Lung (tissue), 11 donors: ENCODE measurements at regions not wholly inside any gene's neighbourhood (a gene's known extent, or its start where the extent isn't known, plus 50 kb on each side); places are given as distances from the start of the nearest gene placed in this dataset.
"Not testable (repeated sequence)": the region's sequence is repeated elsewhere in the genome, so short reads cannot be mapped to it uniquely, and the experiment has no call there.

Experiments used
- ATAC-seq: fragments of 200-7000 bp; cut with Tn5 transposase; one replicate; pipeline ENCODE4 v1.9.1; 2020; ENCODE audit warnings: moderate number of reproducible peaks; ENCODE audit not compliant: insufficient read depth, low FRiP score
- DNase-seq, 3 donors: peaks; one replicate each; pipeline ENCODE4 v3.0.0-alpha.2; 2013 to 2017
- H3K27ac ChIP-seq, 2 donors: one replicate each; pipeline ENCODE4 v1.5.1; 2013; ENCODE audit warnings: mild to moderate bottlenecking in 2 of 2, moderate library complexity in 2 of 2, control low read depth in 1 of 2, inconsistent platforms in 1 of 2, low read depth in 1 of 2, low read length in 1 of 2
- H3K27me3 ChIP-seq, 3 donors: one replicate each; pipeline ENCODE4 v1.5.1; 2013; ENCODE audit warnings: low read length in 2 of 3; ENCODE audit not compliant: control insufficient read depth in 3 of 3, insufficient read depth in 3 of 3
- H3K36me3 ChIP-seq, 4 donors: one replicate each; pipeline ENCODE4 v1.5.1; 2013; ENCODE audit warnings: low read length in 4 of 4, mild to moderate bottlenecking in 1 of 4, moderate library complexity in 1 of 4; ENCODE audit not compliant: control insufficient read depth in 4 of 4, insufficient read depth in 4 of 4
- H3K4me1 ChIP-seq, 5 donors: one replicate each; pipeline ENCODE4 v1.5.1; 2013; ENCODE audit warnings: low read length in 5 of 5, mild to moderate bottlenecking in 2 of 5, moderate library complexity in 1 of 5; ENCODE audit not compliant: control insufficient read depth in 5 of 5, insufficient read depth in 5 of 5
- H3K4me3 ChIP-seq: one replicate; pipeline ENCODE4 v1.5.1; 2013; ENCODE audit warnings: mild to moderate bottlenecking, control low read depth, moderate library complexity
- H3K9ac ChIP-seq, 2 donors: one replicate each; pipeline ENCODE4 v1.5.1; 2013; ENCODE audit warnings: low read length in 2 of 2, control low read depth in 1 of 2; ENCODE audit not compliant: insufficient read depth in 1 of 2
- H3K9me3 ChIP-seq, 4 donors: one replicate each; pipeline ENCODE4 v1.5.1; 2013; ENCODE audit warnings: low read length in 3 of 4, mild to moderate bottlenecking in 1 of 4, moderate library complexity in 1 of 4; ENCODE audit not compliant: control insufficient read depth in 4 of 4, insufficient read depth in 3 of 4
- CTCF ChIP-seq: IDR thresholded peaks from 2 replicates; pipeline ENCODE4 v1.5.1; 2012; ENCODE audit warnings: mild to moderate bottlenecking; ENCODE audit errors: control extremely low read depth, extremely low read depth
- WGBS, 2 donors: extraction: QIAGEN DNeasy Blood & Tissue Kit; methylation state at CpG; one replicate each; pipeline ENCODE4 v1.1.7; 2013; 5-methylcytosine and 5-hydroxymethylcytosine counted together
- donor health status: control.
- donor health status: control.
- donor health status: Bipolar disorder and iron deficiency.
- donor health status: healthy.
- donor health status: DM: yes; HTN: yes; CAD: no.

GRCh38 chr18:1668279-1668678, 763.6 kb downstream of the ADCYAP1 start:
- WGBS, 2 donors = 55 to 65% methylated on average over 4 of the region's 4 CpGs
- ATAC-seq = no peak

GRCh38 chr18:1671710-1672109, 767.0 kb downstream of the ADCYAP1 start:
- H3K27me3 ChIP-seq, H3K9me3 ChIP-seq, H3K36me3 ChIP-seq, H3K4me1 ChIP-seq, H3K27ac ChIP-seq, ATAC-seq, DNase-seq, H3K4me3 ChIP-seq, H3K9ac ChIP-seq: not testable (repeated sequence)
- 90 to 92% methylated on average over 2 of the region's 2 CpGs for WGBS, 2 donors

More at GRCh38 chr18:1668279-1668678, 763.6 kb downstream of the ADCYAP1 start:
- no peak overlapping the region for H3K4me3 ChIP-seq
- no peak overlapping the region for H3K27ac ChIP-seq
- H3K36me3 ChIP-seq = no peaks in the 10 kb centered on the region
- no peaks in the 10 kb centered on the region for H3K27me3 ChIP-seq
- DNase-seq = no peak
- no peaks in the 10 kb centered on the region for H3K4me1 ChIP-seq
- H3K9me3 ChIP-seq = peaks cover 0 to 6% (median 0%) of the 10 kb centered on the region in 4 donors
- no peak for TF ChIP-seq CTCF
- H3K9ac ChIP-seq = no peak overlapping the region

GRCh38 chr18:1676387-1676786, 771.7 kb downstream of the ADCYAP1 start:
- 78 to 91% methylated on average over 3 of the region's 3 CpGs for WGBS, 2 donors
- Histone ChIP-seq H3K4me1 (no peaks in the 10 kb centered on the region), H3K36me3 (no peaks in the 10 kb centered on the region), H3K4me3 (no peak overlapping the region), H3K27me3 (no peaks in the 10 kb centered on the region), H3K9ac (no peak overlapping the region), H3K9me3 (peaks cover 0 to 4% (median 1%) of the 10 kb centered on the region in 4 donors), H3K27ac (no peak overlapping the region)
- ATAC-seq (no peak), DNase-seq (no peak)
- no peak for TF ChIP-seq CTCF

DNA sequence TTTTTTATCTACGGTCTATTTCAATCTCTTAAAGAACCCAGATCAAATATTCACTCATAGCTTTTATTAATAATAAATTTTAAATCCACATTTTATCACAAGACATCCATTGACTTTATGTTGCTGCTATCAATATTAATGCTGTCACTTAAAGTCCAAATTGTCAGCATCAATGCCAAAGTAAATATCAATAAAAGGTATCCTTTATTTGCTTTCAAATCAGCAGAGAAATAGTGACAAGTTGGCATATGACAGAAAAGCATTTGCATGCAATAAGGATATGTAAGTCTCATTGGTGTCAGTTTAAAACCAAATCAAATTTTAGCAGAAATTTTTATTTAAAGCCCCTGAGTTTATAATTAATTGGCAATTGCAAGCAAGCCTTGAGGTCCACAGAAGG, 775.4 kb downstream of the ADCYAP1 start:
- Histone ChIP-seq H3K4me3 (no peak overlapping the region), H3K4me1 (no peaks in the 10 kb centered on the region), H3K27me3 (no peaks in the 10 kb centered on the region), H3K36me3 (no peaks in the 10 kb centered on the region), H3K27ac (no peak overlapping the region), H3K9ac (no peak overlapping the region), H3K9me3 (peaks cover 0 to 3% (median 0%) of the 10 kb centered on the region in 4 donors)
- DNase-seq = no peak
- no peak for ATAC-seq
- no peak for TF ChIP-seq CTCF
- 78 to 93% methylated on average over 1 of the region's 1 CpG for WGBS, 2 donors
